ENCODE measurements at regions not wholly inside any gene's neighbourhood (a gene's known extent, or its start where the extent isn't known, plus 50 kb on each side); places are given as distances from the start of the nearest gene placed in this dataset.
"Not testable (repeated sequence)": the region's sequence is repeated elsewhere in the genome, so short reads cannot be mapped to it uniquely, and the experiment has no call there.

DNA sequence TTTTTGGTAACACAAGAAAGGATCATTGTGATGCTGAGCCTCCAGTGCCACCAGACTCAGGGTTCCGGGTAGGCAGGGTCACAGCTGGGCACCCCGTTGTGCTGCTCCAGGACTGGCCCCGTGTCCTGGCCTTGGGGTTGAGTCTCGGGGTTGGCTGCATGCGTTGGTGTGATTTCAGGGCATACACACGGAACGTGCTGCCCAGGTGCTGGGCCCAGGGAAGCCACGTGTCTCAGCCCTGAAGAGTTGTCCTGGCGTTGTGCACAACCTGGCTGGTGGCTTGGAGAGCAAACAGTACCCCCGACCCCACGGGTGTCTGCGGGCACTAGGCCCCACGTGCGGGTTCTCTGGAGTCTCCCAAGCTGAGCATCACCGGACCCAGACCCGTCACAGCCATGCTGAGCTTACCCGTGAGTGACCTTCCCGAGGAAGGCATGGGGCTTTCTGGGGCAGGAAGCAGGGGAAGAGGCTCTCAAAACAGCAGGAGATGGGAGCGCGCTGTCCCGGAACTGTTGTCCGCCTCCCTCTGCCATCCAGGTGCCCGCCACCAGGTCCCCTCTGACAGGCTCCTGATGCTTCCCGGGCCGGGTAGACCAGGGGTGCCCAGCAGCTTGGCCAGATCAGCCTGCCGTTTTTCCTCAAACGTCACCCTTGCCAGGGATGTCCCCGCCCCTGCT lies 66.1 kb upstream of the ENPP6 start:
- ATAC-seq (no peak), DNase-seq (no peak)
- intact Hi-C loops (cut with micrococcal nuclease) = no loop called here

DNA sequence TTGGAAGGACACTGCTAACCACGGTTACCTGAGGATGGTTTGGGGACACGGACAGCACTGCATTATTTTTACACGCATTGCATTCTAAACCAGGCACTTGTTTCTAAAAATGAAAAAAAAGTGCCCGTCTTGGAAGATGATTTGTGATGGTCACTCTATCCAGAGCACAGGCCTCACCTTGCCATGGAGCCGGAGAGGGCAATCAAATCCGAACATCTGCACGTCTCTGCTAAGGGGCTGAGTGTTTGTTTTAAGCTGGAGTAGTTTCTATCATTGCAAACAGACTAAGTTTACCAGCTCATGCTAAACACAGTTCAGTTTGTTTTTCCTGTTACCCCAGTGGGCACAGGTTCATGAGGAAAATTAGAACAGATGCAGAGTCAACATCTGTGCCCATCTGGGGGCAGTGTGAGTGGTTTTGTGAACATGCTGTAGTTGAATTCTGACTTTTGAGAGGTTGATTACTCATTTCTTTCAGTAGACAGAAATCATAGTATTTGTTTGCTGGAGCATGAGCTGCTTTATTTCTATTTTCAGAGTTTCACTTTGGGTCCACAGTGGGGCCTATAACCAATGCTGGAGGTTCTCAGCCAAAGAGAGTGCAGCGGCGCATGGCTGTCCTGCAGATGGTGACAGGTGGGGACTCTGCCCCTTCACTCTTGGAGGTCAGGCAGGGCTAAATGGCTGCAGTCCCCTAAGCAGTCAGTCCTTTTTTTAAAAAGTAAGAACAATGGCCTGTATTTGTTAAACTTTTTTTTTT lies 65.4 kb upstream of the ENPP6 start:
- intact Hi-C loops (cut with micrococcal nuclease) = no loop called here
- no peak for ATAC-seq

DNA sequence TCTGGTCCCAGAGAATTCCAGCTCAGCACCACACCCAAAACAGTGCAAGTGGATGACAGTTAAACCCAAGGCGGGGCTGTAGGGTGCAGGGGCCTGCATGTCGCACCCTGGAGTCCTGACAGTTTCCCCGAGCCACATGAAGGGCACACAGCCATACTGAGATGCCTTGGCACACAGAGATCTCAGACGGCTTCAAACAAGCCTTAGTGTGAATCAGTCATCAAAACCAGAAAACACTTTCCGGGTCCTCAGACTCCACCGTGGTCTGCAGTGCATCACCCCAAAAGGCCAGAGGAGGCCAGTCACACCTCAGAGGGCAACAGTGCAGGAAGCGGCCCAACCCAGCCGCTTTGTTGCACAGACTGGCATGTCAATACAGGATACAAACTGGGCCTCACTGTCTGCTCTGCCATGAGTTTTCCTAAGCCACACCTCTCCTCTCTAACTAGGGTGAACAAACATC lies 64.6 kb upstream of the ENPP6 start:
- ATAC-seq (peak; percentile 44), DNase-seq (no peak)
- intact Hi-C loops (cut with micrococcal nuclease) = no loop called here

More for the DNA sequence above, 65.4 kb upstream of the ENPP6 start:
- DNase-seq = no peak

DNA sequence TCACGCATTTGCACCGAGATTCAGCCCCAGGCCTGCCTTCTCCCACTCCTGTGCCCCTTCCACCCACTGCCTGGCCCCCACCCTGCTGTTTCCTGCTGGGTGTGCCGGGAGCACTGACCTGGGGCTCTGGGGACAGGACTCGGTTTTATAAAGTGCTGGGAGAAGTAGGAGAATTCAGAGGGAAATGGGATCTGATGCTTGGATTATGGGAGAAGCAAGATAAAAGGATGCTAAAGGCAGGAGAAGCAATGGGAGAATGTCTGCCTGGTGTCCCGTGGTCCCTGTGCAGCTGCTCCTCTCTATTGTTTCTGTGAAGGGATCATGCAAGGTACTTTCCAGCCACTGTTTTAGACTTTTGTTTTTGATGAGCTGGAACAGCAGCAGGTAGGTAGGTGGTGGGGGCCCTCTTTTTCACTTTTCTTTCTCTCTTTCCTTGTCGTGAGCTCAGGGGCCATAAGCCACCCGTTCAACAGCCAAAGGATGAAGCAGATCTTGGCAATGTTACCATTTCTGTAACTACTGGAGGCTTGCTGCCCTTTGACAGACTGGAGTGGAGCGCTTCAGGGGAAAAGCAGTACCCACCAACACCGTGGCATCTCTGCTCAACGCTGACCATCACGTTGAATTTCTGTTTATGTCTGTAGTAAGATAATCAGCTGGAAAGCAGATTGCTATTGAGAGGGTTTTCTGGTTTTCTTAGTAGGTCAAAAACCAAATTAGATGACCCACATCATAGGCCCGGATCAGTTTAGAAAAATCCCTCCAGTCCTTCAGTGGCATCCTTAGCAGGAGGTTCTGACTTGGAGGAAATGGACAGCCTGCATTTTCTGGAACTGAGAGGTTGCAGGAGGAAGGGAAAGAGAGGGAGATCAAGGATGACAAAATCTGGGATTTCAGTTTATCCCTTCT lies 63.8 kb upstream of the ENPP6 start:
- DNase-seq (no peak), ATAC-seq (no peak)
- intact Hi-C loops (cut with micrococcal nuclease) = no loop called here

DNA sequence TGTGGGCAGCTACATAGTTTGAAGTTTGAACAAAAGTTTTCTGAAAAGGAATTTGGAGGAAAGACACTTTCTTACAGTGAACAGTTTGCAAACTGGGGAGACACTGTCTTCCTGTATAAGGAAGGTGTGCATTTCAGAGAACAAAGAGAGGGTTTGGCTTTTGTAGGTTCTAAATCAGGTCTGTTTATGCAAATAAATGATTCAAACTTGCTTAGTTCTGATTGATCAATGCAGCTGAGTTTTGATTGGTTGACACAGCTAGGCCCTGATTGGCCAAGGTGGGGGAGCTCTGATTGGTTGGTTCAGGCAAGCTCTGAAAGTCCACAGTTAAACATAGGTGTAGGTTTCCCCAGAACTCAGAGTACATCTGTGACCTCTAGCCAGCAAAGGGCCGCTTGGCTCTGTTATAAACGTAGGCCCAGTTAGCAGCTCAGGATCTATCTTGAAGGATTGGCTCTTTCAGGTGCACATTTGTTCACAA lies 63.0 kb upstream of the ENPP6 start:
- intact Hi-C loops (cut with micrococcal nuclease) = no loop called here
- no peak for DNase-seq
- ATAC-seq = no peak

DNA sequence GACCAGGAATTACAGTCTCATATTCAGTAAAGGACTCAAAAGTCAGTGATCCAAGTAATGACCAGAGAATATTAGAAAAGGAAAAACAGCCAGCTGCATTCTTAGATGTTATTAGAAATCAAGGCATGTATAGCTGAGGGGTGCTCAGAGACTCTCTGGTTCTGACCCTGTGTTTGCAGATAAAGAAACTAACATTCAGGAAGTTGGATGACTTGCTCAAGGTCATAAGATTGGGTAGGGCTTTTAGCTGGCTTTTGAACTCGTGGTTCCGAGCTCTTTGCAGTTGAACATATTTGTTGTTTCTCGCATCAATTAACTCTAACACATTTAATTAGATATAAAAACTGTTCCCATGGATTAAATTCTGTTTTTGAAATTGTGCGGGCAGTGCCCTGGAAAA lies 62.5 kb upstream of the ENPP6 start:
- DNase-seq (no peak), ATAC-seq (no peak)
- intact Hi-C loops (cut with micrococcal nuclease) = no loop called here

DNA sequence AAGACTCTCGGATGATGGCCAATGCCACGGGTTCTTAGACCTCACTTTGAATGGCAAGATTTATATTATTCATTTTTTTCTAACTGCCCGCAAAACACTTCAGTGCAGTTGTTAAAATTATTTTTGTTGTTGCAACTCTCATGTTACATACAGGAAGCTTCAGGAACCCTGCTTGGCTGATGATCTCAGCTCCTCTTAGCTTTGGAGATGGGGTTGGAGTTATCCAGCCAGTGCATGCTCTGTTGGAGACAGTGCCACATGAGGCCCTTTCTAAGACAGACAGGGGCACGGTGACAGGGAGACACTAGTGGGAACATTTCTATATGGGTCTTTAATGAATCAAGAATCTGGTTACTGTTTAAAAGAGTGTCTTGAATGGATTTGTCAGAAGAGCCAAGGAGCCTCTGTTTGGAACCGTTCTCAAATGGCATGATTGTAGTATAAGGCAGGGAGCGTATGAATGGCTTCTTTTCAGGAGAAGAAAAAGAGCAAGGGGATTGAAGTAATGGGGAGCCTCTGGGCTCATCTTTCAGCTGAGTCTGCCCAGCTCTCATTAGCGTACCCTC lies 61.9 kb upstream of the ENPP6 start:
- DNase-seq = no peak
- intact Hi-C loops (cut with micrococcal nuclease) = no loop called here
- ATAC-seq = no peak

DNA sequence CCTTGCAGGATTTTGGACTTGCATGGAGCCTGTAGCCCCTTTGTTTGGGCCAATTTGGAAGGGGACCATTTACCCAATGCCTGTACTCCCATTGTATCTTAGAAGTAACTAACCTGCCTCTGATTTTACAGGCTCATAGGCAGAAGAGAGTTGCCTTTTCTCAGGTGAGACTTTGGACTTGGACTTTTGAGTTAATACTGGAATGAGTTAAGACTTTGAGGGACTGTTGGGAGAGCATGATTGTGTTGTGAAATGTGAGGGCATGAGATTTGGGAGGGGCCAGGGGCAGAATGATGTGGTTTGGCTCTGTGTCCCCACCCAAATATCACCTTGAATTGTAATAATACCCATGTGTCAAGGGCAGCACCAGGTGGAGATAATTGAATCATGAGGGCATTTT lies 60.1 kb upstream of the ENPP6 start:
- DNase-seq; intact Hi-C loops (cut with micrococcal nuclease); ATAC-seq: not testable (repeated sequence)

DNA sequence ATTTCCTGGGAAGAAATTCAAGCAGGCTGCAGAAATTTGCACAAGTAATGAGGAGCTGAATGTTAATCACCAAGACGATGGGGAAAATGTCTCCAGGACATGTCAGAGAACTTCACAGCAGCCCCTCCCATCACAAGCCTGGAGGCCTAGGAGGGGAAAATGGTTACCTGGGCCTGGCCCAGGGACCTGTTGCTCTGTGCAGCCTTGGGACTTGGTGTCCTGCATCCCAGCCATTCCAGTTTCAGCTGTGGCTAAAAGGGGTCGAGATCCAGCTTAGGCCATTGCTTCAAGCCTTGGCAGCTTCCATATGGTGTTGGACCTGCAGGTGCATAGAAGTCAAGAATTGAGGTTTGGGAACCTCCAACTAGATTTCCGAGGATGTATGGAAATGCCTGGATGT lies 59.3 kb upstream of the ENPP6 start:
- DNase-seq; intact Hi-C loops (cut with micrococcal nuclease); ATAC-seq: not testable (repeated sequence)

DNA sequence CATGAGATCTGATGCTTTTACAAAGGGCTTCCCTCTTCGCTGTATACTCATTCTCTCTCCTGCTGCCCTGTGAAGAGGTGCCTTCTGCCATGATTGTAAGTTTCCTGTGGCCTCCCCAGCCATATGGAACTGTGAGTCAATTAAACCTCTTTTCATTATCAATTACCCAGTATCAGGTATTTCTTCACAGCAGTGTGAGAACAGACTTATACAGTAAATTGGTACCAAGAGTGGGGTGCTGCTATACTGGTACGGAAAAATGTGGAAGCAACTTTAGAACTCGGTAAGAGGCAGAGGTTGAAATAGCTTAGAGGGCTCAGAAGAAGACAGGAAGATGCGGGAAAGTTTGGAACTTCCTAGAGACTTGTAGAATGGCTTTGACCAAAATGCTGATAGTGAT lies 58.7 kb upstream of the ENPP6 start:
- ATAC-seq; intact Hi-C loops (cut with micrococcal nuclease); DNase-seq: not testable (repeated sequence)

DNA sequence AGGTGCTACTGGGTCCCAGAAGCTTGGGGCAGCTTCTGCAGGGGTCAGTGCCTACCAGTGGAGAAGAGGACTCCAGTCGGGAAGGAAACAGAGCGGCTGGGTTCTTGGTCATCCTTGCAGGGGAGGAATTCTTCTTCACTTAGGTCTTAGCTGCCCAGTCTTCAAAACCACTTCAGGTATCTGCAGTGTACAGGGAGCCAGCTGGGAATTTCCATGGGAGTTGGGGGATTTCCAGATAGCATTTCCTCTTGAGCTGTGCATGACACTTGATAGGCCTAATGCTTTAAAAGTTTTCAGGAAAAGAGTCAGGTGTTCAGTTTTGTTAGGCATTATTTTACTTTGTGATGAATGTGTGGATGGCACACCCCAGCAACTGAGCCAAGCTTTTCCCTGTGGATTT lies 58.1 kb upstream of the ENPP6 start:
- ATAC-seq = no peak
- DNase-seq = no peak
- intact Hi-C loops (cut with micrococcal nuclease) = no loop called here

DNA sequence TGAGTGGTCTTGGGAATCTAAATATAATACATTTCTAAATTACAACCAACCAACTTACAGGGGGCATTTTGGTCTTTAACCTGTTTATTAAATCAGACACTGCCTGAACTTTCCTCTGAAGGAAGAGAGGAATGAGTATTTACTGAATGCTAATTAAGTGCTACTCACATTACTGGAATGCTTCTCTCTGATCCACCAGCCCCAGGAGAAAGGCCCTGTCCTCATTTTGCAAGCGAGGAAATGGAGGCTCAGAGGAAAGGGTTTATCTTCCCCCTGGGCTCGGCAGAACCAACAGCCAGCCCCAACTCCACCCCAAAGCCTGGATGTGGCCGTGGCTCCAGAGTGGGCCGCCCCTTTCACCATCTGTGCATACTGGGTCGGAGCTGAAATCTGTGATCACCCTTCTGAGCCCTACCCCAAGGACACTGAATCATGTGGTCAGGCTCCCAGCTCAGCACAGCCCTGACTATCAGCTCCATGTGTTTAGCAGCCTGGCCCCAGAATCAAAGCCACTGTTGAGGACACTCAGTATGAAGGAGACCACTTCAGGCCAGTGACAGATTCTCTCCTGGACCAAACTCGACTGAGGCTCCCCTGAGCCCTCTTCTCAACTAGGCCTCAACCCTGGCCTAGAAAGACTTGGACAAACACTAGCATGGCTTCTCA lies 56.7 kb upstream of the ENPP6 start:
- ATAC-seq (peak; percentile 57), DNase-seq (no peak)

DNA sequence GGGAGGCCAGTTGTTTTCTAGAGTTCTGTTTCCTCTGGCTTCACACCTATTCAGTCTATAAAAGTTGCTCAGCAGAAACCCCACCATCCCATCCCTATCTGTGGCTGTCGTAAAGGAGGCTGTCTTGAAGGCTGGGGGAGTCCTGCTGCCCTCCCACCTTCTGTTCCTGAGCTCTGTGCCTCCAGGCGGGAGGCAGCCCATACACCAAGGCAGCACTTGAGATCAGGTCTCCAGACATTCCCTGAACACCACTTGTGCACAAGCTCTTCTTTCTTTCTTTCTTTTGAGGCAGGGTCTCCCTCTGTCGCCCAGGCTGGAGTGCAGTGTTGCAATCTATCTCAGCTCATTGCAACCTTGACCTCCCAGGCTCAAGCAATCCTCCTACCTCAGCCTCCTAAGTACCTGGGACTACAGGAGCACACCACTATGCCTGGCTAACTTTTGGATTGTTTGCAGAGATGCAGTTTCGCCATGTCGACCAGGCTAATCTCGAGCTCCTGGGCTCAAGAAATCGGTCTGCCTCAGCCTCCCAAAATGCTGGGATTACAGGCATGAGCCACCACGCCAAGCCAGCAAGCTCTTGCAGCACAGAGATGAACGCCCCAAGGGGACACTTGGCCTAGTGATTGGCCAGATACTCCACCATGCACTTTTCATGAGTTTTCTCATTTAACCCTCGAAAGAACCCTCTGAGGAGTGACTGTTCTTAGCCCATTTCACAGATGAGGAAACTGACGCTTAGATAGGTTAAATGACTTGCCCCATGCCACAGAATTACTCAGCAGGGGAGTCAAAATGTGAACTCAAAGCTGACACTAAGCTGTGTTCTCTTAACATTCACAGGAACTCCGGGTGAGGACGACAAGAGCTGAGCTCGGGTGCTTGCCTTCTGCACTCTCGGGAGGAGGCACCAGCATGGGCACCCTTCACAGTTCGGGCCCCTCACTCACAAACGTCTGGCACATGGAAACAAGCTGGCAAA lies 55.8 kb upstream of the ENPP6 start:
- no peak for ATAC-seq
- no peak for DNase-seq
- intact Hi-C loops (cut with micrococcal nuclease) = no loop called here

More for the DNA sequence above, 56.7 kb upstream of the ENPP6 start:
- intact Hi-C loops (cut with micrococcal nuclease) = no loop called here

DNA sequence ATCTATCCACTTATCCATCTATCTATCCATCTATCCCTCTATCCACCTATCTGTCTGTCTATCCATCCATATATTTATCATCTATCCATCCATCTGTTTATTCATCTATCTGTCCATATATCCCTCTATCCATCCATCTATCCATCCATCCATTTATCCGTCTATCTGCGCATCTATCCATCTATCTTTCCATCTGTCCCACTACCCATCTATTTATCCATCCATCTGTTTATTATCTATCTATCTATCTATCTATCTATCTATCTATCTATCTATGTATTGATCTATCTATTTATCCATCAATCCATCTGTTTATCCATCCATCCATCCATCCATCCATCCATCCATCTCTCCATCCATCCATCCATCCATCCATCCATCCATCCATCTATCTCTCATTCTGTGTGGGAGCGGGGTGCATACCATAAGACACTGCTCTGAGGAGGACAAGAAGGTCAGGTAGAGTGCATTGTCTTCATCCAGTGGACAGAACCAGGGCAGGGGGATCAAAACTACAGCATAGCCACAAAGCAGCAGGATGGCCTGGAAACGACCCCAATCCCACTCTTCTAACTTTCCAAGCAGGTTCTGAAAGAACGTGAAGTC lies 53.2 kb upstream of the ENPP6 start:
- intact Hi-C loops (cut with micrococcal nuclease) = no loop called here
- ATAC-seq = no peak

DNA sequence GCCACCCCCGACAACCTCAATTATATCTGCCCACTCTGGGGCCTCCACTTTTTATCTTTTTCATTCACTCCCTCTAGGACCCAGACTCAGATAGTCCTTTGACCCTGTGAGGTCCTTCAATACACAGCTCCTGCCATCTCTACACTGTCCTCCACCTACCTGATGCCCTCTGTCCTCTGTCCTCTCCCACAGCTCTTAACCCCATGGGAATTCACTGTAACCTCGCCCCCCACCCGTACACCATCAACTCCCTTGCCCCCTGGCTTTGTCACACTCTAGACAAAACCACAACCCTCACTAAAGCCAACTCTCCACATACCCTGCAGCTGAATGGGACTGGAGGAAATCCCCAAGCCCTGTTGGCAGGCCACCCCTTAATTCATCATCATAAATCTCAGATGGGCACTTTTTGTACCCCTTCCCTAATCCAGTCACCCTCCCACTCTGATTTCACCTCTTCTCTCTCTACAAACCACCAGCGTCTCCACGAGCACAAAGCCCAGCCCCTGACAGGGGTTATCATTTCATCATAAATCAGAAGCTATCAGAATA lies 52.3 kb upstream of the ENPP6 start:
- ATAC-seq (no peak), DNase-seq (no peak)
- intact Hi-C loops (cut with micrococcal nuclease) = no loop called here

More for the DNA sequence above, 53.2 kb upstream of the ENPP6 start:
- DNase-seq = no peak

DNA sequence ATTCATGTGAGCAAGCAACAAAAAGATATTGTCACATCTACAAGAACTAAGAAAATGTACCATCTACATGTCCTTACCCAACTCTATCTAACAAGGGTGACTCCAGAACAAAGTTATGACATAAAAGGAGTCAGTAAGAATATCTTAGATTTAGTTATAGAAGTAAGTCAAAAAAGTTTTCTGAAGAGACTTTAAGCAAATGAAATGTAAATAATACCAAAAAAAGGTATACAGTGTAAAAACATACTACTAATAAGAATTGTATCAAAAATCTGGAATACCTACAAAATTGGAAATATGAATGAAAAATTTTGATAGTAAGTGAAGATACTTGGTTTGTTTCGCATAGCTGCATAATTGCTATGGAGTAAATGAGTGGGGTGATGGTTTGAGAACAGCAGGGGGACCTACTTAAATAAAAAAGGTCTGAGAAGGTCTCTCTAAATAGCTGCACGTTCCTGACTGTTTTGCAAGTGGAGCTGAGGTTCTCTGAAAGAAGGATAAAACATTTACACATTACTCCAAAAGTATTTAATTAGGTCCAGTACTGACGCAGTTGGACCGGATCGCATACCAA lies 51.0 kb upstream of the ENPP6 start:
- intact Hi-C loops (cut with micrococcal nuclease) = no loop called here
- ATAC-seq (no peak), DNase-seq (no peak)
